Embryonic facial prominence (tissue), 1 donor: ENCODE measurements at regions not wholly inside any gene's neighbourhood (a gene's known extent, or its start where the extent isn't known, plus 50 kb on each side); places are given as distances from the start of the nearest gene placed in this dataset.

Experiments used
- DNase-seq: peaks from one replicate; pipeline ENCODE4 v3.0.0-alpha.2; 2016; ENCODE audit errors: extremely low spot score

- no peak for DNase-seq
Measured at GRCh38 chr11:115736146-115736545, 231.9 kb upstream of the CADM1 start.

GRCh38 chr11:115724666-115725065 lies 220.5 kb upstream of the CADM1 start:
- no peak for DNase-seq

GRCh38 chr11:115722711-115723110 lies 218.5 kb upstream of the CADM1 start:
- no peak for DNase-seq

- no peak for DNase-seq
Measured at GRCh38 chr11:115721296-115721995, 217.2 kb upstream of the CADM1 start.

- DNase-seq, result no peak
Measured at GRCh38 chr11:115720602-115721245, 216.5 kb upstream of the CADM1 start.

- no peak for DNase-seq
Measured at GRCh38 chr11:115718945-115719344, 214.7 kb upstream of the CADM1 start.

- no peak for DNase-seq
Measured at GRCh38 chr11:115718106-115718505, 213.9 kb upstream of the CADM1 start.

GRCh38 chr11:115716601-115717529 lies 212.7 kb upstream of the CADM1 start:
- peak; percentile 32 for DNase-seq

GRCh38 chr11:115716080-115716479 lies 211.9 kb upstream of the CADM1 start:
- no peak for DNase-seq

GRCh38 chr11:115715251-115715770 lies 211.1 kb upstream of the CADM1 start:
- no peak for DNase-seq

GRCh38 chr11:115712296-115712695 lies 208.1 kb upstream of the CADM1 start:
- no peak for DNase-seq

GRCh38 chr11:115710980-115711379 lies 206.8 kb upstream of the CADM1 start:
- no peak for DNase-seq

- DNase-seq, result no peak
Measured at GRCh38 chr11:115710426-115710825, 206.2 kb upstream of the CADM1 start.

- DNase-seq, result no peak
Measured at GRCh38 chr11:115709297-115709696, 205.1 kb upstream of the CADM1 start.

GRCh38 chr11:115707180-115707905 lies 203.1 kb upstream of the CADM1 start:
- DNase-seq, result no peak

- no peak for DNase-seq
Measured at GRCh38 chr11:115706626-115707135, 202.5 kb upstream of the CADM1 start.

- no peak for DNase-seq
Measured at GRCh38 chr11:115705200-115705599, 201.0 kb upstream of the CADM1 start.

GRCh38 chr11:115700981-115701875 lies 197.0 kb upstream of the CADM1 start:
- no peak for DNase-seq

GRCh38 chr11:115700496-115700895 lies 196.3 kb upstream of the CADM1 start:
- DNase-seq, result no peak

GRCh38 chr11:115699733-115700132 lies 195.5 kb upstream of the CADM1 start:
- DNase-seq, result peak; percentile 39
